GM12875 (cell line): ENCODE measurements at regions not wholly inside any gene's neighbourhood (a gene's known extent, or its start where the extent isn't known, plus 50 kb on each side); places are given as distances from the start of the nearest gene placed in this dataset.

Source experiments
- H3K4me3 ChIP-seq: one replicate; pipeline ENCODE4 v1.5.1; 2011; ENCODE audit warnings: low read depth, low read length, control low read depth
- TF ChIP-seq, protein P1 (sequence below): IDR thresholded peaks from 2 replicates; pipeline ENCODE4 v1.5.1; 2011; ENCODE audit warnings: low read depth, mild to moderate bottlenecking, control low read depth, inconsistent platforms, low read length, moderate library complexity, borderline replicate concordance; ENCODE audit not compliant: insufficient read depth

DNA sequence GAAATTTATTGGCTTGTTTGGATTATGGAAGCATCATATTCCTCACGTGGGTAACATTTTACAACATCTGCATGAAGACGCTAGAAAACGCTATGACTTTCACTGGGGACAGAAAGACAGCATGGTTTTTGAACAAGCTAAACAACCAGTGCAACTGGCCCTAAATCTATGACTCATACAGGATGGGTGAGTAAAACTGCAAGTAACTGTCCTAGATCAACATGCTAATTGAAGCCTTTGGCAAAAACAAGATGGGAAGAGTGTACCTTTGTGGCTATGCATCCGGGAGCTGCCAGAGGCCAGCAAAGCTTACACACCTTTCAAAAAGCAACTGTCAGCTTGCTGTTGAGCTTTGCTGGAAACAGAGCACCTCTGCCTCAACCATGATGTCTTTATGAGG is 1096.0 kb upstream of the DDX18 start:
- TF ChIP-seq, protein P1, sequence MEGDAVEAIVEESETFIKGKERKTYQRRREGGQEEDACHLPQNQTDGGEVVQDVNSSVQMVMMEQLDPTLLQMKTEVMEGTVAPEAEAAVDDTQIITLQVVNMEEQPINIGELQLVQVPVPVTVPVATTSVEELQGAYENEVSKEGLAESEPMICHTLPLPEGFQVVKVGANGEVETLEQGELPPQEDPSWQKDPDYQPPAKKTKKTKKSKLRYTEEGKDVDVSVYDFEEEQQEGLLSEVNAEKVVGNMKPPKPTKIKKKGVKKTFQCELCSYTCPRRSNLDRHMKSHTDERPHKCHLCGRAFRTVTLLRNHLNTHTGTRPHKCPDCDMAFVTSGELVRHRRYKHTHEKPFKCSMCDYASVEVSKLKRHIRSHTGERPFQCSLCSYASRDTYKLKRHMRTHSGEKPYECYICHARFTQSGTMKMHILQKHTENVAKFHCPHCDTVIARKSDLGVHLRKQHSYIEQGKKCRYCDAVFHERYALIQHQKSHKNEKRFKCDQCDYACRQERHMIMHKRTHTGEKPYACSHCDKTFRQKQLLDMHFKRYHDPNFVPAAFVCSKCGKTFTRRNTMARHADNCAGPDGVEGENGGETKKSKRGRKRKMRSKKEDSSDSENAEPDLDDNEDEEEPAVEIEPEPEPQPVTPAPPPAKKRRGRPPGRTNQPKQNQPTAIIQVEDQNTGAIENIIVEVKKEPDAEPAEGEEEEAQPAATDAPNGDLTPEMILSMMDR: no peak
- no peak overlapping the region for H3K4me3 ChIP-seq

DNA sequence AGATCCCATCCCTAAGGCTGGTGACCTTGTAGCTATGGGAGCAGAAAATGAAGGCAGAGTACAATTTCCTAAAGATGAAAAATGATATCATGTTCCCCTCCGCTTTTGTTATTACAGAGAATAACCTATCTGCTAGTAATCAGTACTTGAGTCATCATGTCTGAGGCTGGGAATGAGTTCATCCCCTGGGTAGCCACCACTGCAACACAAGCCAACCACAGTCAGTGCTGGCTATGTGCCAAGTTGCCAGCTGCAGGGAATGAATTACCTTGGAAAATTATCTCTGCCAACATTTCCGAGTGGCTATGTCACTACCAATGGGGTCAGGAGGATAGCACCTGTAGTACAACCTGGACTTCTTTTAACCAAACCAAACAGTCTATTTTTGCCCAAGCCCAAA is 1094.7 kb upstream of the DDX18 start:
- TF ChIP-seq, protein P1: no peak
- H3K4me3 ChIP-seq: no peak overlapping the region

DNA sequence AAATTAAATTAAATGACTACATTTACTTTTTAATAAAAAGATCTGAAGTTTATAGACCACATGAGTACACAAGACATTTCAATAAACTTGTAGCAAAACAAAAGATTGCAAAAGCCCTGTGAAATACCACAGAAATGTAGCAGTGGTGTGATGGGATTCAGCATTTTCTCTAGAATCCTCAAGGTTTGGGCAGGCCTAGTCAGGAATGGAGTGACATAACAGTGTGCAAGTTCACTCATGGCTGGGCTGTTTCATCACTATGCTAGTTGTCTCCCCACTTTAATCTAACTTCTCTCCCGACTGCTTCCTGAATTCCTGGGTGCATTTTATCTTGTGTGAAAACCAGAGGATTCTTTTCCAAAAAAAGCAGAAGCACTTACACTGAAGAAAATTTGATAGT is 1089.9 kb upstream of the DDX18 start:
- TF ChIP-seq, protein P1: no peak
- H3K4me3 ChIP-seq: no peak overlapping the region

DNA sequence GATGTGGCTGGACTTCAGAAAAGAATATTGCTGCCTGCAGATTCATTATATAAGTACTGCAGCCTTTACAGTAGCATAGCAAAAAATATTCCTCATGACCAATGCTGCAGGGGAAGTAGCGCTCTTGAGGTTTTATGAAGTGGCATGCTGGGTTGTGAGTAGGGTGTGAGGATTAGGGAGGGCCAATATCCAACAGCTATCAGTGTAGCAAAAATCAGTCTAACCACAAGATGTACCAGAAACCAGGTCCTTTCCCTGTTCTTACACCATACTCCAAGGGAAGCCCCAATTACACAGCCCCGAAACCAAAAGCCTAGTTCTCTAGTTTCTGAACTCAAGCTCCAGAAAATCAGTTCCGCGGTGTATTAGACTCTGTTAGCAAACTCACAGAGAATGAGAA is 1082.2 kb upstream of the DDX18 start:
- TF ChIP-seq, protein P1: no peak
- no peak overlapping the region for H3K4me3 ChIP-seq

DNA sequence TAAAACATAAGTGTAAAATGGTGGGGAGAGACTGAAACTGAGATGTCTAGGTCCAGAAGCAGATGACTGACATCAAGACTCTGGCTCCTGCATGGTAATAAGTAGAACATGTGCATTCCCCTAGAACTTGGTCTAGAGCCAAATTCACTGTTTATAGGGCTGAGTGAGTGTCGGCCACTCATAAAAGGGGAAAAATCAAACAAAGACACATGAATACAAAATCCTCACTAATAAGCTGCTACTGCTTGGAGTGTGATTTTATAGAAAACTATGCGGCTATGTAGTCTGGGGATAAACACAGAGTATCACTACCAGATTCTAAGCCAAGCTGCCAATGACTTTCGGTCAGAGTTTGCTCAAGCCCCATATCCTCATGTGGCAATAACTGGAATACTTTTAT is 1080.8 kb upstream of the DDX18 start:
- TF ChIP-seq, protein P1: no peak
- H3K4me3 ChIP-seq: no peak overlapping the region

DNA sequence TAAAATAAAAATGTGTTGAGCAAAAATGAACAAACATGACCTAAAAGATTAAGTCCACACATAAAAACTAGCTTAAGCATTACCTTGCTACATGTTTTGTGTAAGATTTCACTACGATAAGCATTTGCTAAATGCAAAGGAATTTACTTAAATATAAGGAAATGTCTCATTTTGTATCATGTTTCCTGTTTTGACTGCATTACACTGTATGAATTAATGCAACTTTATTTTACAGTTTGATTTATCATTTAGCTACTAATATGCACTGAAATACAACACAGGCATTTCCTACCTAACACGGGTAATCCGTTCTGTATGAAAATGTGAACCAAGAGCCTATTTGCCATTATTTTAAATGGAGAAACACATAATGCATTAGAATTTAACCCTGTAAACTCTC is 1076.5 kb upstream of the DDX18 start:
- TF ChIP-seq, protein P1: no peak

DNA sequence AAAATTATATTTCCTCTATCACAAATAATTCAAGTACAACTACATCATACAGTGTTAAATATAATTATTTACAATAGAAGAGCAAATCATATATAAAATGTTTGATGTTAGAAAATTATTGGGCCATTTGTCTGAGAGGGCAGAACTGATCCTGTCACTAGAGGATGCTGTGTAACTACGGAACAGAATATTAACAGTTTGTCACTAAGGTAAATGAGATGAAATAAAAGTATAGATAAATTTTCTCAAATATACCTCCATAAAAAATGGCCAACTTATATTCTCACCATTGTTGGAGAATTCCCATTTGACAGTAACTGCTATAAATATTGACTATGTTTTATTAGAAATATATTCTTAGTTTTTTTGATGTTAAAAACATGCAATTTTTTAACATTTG is 1067.4 kb upstream of the DDX18 start:
- TF ChIP-seq, protein P1: no peak
- H3K4me3 ChIP-seq: no peak overlapping the region

More for the DNA sequence above, 1076.5 kb upstream of the DDX18 start:
- no peak overlapping the region for H3K4me3 ChIP-seq
